GM12892 (cell line): ENCODE measurements at regions not wholly inside any gene's neighbourhood (a gene's known extent, or its start where the extent isn't known, plus 50 kb on each side); places are given as distances from the start of the nearest gene placed in this dataset.

Experiments used
- POLR2A ChIP-seq: IDR thresholded peaks from 2 replicates; pipeline ENCODE4 v1.6.1; 2011; ENCODE audit warnings: low read depth, low read length, control low read depth
- TAF1 ChIP-seq: IDR thresholded peaks from 2 replicates; pipeline ENCODE4 v1.6.1; 2011; ENCODE audit warnings: low read depth, mild to moderate bottlenecking, control low read depth, low read length, borderline replicate concordance

- TF ChIP-seq POLR2A, result no peak
- TF ChIP-seq TAF1, result no peak
Measured at GRCh38 chr11:19448651-19449050, 207.9 kb upstream of the E2F8 start.
